H1 (cell line): ENCODE measurements at regions not wholly inside any gene's neighbourhood (a gene's known extent, or its start where the extent isn't known, plus 50 kb on each side); places are given as distances from the start of the nearest gene placed in this dataset.

Source experiments
- CEBPB ChIP-seq: IDR thresholded peaks from 2 replicates; pipeline ENCODE4 v1.6.1; 2012; ENCODE audit warnings: low read depth, low read length
- CTBP2 ChIP-seq: IDR thresholded peaks from 2 replicates; pipeline ENCODE4 v1.7.0; 2011; ENCODE audit warnings: borderline replicate concordance, mild to moderate bottlenecking, moderate library complexity, mixed read lengths, low read length; ENCODE audit not compliant: insufficient read depth, insufficient read length
- EP300 ChIP-seq, 2 experiments: IDR thresholded peaks; 1 replicate in 1 of 2; 2 replicates in 1 of 2; pipeline ENCODE4 v1.6.1; 2011 to 2012; ENCODE audit warnings: low read depth in 2 of 2, low read length in 2 of 2, mild to moderate bottlenecking in 2 of 2, borderline replicate concordance in 1 of 2, inconsistent platforms in 1 of 2, moderate library complexity in 1 of 2
- EZH2 ChIP-seq: fragments of 200-600 bp; sonication (generic); IDR thresholded peaks from 2 replicates; pipeline ENCODE4 v1.7.1; 2012; ENCODE audit warnings: low read depth, mild to moderate bottlenecking, moderate library complexity, low read length, inconsistent platforms; ENCODE audit not compliant: severe bottlenecking
- NRF1 ChIP-seq: IDR thresholded peaks from 2 replicates; pipeline ENCODE4 v1.6.1; 2011; ENCODE audit warnings: mild to moderate bottlenecking, low read depth, low read length, improper control_type of control experiment
- PHF8 ChIP-seq: fragments of 200-600 bp; sonication (generic); conservative IDR thresholded peaks from 2 replicates; pipeline ENCODE4 v1.7.1; 2012; ENCODE audit warnings: low read depth, mild to moderate bottlenecking, inconsistent platforms, low read length, moderate library complexity
- POU5F1 ChIP-seq: IDR thresholded peaks from 2 replicates; pipeline ENCODE4 v1.6.1; 2011; ENCODE audit warnings: low read depth, mild to moderate bottlenecking, low read length, moderate library complexity

GRCh38 chr10:89869180-89869579, 167.8 kb downstream of the KIF20B start (continued):
- TF ChIP-seq EP300 (IDR thresholded peaks at IDR 0.05; ENCODE audit: borderline replicate concordance in 1 of 2, low read depth in 2 of 2, low read length in 2 of 2), result no peak
- no peak for TF ChIP-seq NRF1
- TF ChIP-seq PHF8, result no peak
- TF ChIP-seq CEBPB, result no peak
- TF ChIP-seq POU5F1, result no peak
- no peak for TF ChIP-seq EZH2
- no peak for TF ChIP-seq CTBP2
- TF ChIP-seq, all 59 proteins: peak for 0
